ENCODE measurements at regions not wholly inside any gene's neighbourhood (a gene's known extent, or its start where the extent isn't known, plus 50 kb on each side); places are given as distances from the start of the nearest gene placed in this dataset.

DNA sequence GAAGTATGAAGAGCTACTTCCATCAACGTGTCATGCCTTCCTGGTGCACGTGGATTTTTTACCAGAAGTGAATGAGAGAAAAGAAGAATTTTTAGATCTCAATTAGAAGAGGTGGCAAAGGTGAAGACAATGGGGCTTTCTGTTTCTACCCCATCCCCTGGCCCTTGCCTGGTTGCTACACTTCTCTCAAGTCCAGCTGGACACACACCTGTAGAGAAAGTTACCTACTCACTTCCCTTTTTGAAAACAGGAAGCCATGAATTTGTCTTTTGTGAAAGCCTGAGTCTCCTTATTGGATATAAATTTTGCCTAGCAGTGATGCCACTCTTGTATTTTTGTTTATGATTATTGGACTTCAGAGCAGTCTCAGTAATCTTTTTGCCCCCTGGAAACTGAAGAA is 142.9 kb upstream of the AKR1E2 start:
- Histone ChIP-seq H2AFZ (ENCODE audit: low read depth, low read length) (no peak overlapping the region), H3K9me3 (replicated peaks; ENCODE audit: control insufficient read depth, insufficient read depth, low read length) (no peaks in the 10 kb centered on the region), H3K9ac (replicated peaks; ENCODE audit: extremely low read depth, insufficient read depth, low read length) (no peak overlapping the region), H3K27me3 (ENCODE audit: control insufficient read depth in 2 of 2, insufficient read depth in 2 of 2, low read length in 2 of 2) (no peaks in the 10 kb centered on the region), H3K4me1 (ENCODE audit: control insufficient read depth, extremely low read depth, insufficient read depth, low read length) (peaks cover 10% of the 10 kb centered on the region), H3K9me1 (replicated peaks; ENCODE audit: control insufficient read depth, extremely low read depth, insufficient read depth, low read length) (no peaks in the 10 kb centered on the region), H3K4me3 (replicated peaks in 1 of 3; ENCODE audit: insufficient read depth in 1 of 3, low read depth in 1 of 3, low read length in 3 of 3) (no peak overlapping the region), H3K27ac (ENCODE audit: insufficient read depth, low read depth, low read length) (no peak overlapping the region), H3K4me2 (ENCODE audit: insufficient read depth, low read length) (no peak overlapping the region), H3K79me2 (ENCODE audit: control insufficient read depth, insufficient read depth, low read length) (no peaks in the 10 kb centered on the region), H3K36me3 (ENCODE audit: control insufficient read depth in 2 of 2, extremely low read depth in 1 of 2, insufficient read depth in 2 of 2, low read length in 2 of 2) (no peaks in the 10 kb centered on the region), H4K20me1 (replicated peaks; ENCODE audit: control insufficient read depth, extremely low read depth, insufficient read depth, low read length) (no peaks in the 10 kb centered on the region)
- no TSS peak for BruUV-seq (replicated peaks)
- dilution Hi-C loops (cut with MboI; ENCODE audit: extremely low pct_ligation_motif_present, low sequenced_read_pairs) (no loop called here), intact Hi-C loops (cut with micrococcal nuclease) (no loop called here)
- DNase-seq (ENCODE audit: low read depth, low spot score) (no peak), FAIRE-seq (no peak)
- POLR2A ChIA-PET = no interaction called here
- CTCF ChIA-PET = interaction anchor here (1.4 kb wide), 1 partner anchor 9 kb away, joined by 4 read pairs; no protein-coding TSS in a partner anchor
- no peak for TF ChIP-seq JUN (IDR thresholded peaks at IDR 0.05; ENCODE audit: borderline replicate concordance, insufficient read depth, insufficient read length, low read depth)
- TF ChIP-seq, protein P1, sequence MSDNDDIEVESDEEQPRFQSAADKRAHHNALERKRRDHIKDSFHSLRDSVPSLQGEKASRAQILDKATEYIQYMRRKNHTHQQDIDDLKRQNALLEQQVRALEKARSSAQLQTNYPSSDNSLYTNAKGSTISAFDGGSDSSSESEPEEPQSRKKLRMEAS (IDR thresholded peaks at IDR 0.05; ENCODE audit: insufficient read depth, insufficient read length) = no peak
- TF ChIP-seq POLR2A (IDR thresholded peaks at IDR 0.05; ENCODE audit: low read depth, low read length) = no peak
- TF ChIP-seq EZH2 (IDR thresholded peaks at IDR 0.05; ENCODE audit: borderline replicate concordance, low read depth, low read length, severe bottlenecking) = no peak
- TF ChIP-seq MYC (IDR thresholded peaks at IDR 0.05; ENCODE audit: low read depth, low read length) = no peak
- no peak for TF ChIP-seq FOS (IDR thresholded peaks at IDR 0.05; ENCODE audit: borderline replicate concordance, insufficient read depth, low read length)
- TF ChIP-seq, protein P2, sequence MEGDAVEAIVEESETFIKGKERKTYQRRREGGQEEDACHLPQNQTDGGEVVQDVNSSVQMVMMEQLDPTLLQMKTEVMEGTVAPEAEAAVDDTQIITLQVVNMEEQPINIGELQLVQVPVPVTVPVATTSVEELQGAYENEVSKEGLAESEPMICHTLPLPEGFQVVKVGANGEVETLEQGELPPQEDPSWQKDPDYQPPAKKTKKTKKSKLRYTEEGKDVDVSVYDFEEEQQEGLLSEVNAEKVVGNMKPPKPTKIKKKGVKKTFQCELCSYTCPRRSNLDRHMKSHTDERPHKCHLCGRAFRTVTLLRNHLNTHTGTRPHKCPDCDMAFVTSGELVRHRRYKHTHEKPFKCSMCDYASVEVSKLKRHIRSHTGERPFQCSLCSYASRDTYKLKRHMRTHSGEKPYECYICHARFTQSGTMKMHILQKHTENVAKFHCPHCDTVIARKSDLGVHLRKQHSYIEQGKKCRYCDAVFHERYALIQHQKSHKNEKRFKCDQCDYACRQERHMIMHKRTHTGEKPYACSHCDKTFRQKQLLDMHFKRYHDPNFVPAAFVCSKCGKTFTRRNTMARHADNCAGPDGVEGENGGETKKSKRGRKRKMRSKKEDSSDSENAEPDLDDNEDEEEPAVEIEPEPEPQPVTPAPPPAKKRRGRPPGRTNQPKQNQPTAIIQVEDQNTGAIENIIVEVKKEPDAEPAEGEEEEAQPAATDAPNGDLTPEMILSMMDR (IDR thresholded peaks at IDR 0.05; ENCODE audit: extremely low read depth in 1 of 2, insufficient read depth in 1 of 2, low read depth in 1 of 2, low read length in 2 of 2) = no peak
- TF ChIP-seq POLR2AphosphoS5 (IDR thresholded peaks at IDR 0.05; ENCODE audit: insufficient read depth, low read depth, low read length) = no peak
- TF ChIP-seq GATA2 (IDR thresholded peaks at IDR 0.05; ENCODE audit: insufficient read depth, insufficient read length, low read depth, low read length) = no peak
